SK-N-SH treated with all-trans-retinoic acid at 6 μM for 48 hours (cell line): ENCODE measurements at regions not wholly inside any gene's neighbourhood (a gene's known extent, or its start where the extent isn't known, plus 50 kb on each side); places are given as distances from the start of the nearest gene placed in this dataset.

Experiments used
- ATAC-seq: fragments of 200-7000 bp; cut with Tn5 transposase; 3 replicates; pipeline ENCODE4 v1.9.1; 2020; ENCODE audit warnings: mild to moderate bottlenecking, moderate library complexity
- ARNTL ChIP-seq: fragments of 450-650 bp; formaldehyde crosslinking; IDR thresholded peaks from 2 replicates; pipeline ENCODE4 v1.5.0; 2020; ENCODE audit warnings: low read depth, mild to moderate bottlenecking, moderate library complexity, borderline replicate concordance
- BACH2 ChIP-seq: fragments of 250-450 bp; sonication (Bioruptor Pico); IDR thresholded peaks from 2 replicates; pipeline ENCODE4 v1.9.0; 2021; ENCODE audit warnings: mild to moderate bottlenecking, borderline replicate concordance
- CSDC2 ChIP-seq: fragments of 250-450 bp; sonication (Bioruptor Pico); IDR thresholded peaks from 2 replicates; pipeline ENCODE4 v1.5.0; 2020; ENCODE audit warnings: mild to moderate bottlenecking, moderate library complexity
- GLIS3 ChIP-seq: fragments of 250-450 bp; sonication (Bioruptor Pico); IDR thresholded peaks from 2 replicates; pipeline ENCODE4 v1.5.0; 2020; ENCODE audit warnings: mild to moderate bottlenecking, moderate library complexity
- ISL1 ChIP-seq: fragments of 250-450 bp; sonication (Bioruptor Pico); IDR thresholded peaks from 2 replicates; pipeline ENCODE4 v2.1.2; 2022; ENCODE audit warnings: mild to moderate bottlenecking, moderate library complexity
- OSR1 ChIP-seq: fragments of 250-450 bp; sonication (Bioruptor Pico); IDR thresholded peaks from 2 replicates; pipeline ENCODE4 v1.8.0; 2022; ENCODE audit warnings: moderate library complexity, mild to moderate bottlenecking, inconsistent platforms
- PATZ1 ChIP-seq: fragments of 250-450 bp; sonication (Bioruptor Pico); IDR thresholded peaks from 2 replicates; pipeline ENCODE4 v1.8.0; 2020; ENCODE audit warnings: mild to moderate bottlenecking, moderate library complexity, borderline replicate concordance
- PPARA ChIP-seq: fragments of 250-450 bp; sonication (Bioruptor Pico); IDR thresholded peaks from 2 replicates; pipeline ENCODE4 v1.5.0; 2020; ENCODE audit warnings: mild to moderate bottlenecking, borderline replicate concordance
- RARB ChIP-seq: fragments of 250-450 bp; sonication (Bioruptor Pico); IDR thresholded peaks from 2 replicates; pipeline ENCODE4 v1.8.0; 2021; ENCODE audit warnings: mild to moderate bottlenecking, moderate library complexity
- TCF4 ChIP-seq: fragments of 250-450 bp; sonication (Bioruptor Pico); IDR thresholded peaks from 2 replicates; pipeline ENCODE4 v1.8.0; 2021; ENCODE audit warnings: mild to moderate bottlenecking, moderate library complexity, borderline replicate concordance
- TOX ChIP-seq: fragments of 250-450 bp; sonication (Bioruptor Pico); IDR thresholded peaks from 2 replicates; pipeline ENCODE4 v1.8.0; 2021; ENCODE audit warnings: mild to moderate bottlenecking, moderate library complexity, borderline replicate concordance
- TSHZ2 ChIP-seq: fragments of 250-450 bp; sonication (Bioruptor Pico); IDR thresholded peaks from 2 replicates; pipeline ENCODE4 v1.5.0; 2020; ENCODE audit warnings: mild to moderate bottlenecking, moderate library complexity
- ZC3H10 ChIP-seq: fragments of 250-450 bp; sonication (Bioruptor Pico); IDR thresholded peaks from 2 replicates; pipeline ENCODE4 v1.5.1; 2021; ENCODE audit warnings: mild to moderate bottlenecking, moderate library complexity
- ZFP3 ChIP-seq: fragments of 250-450 bp; sonication (Bioruptor Pico); IDR thresholded peaks from 2 replicates; pipeline ENCODE4 v1.5.0; 2020; ENCODE audit warnings: mild to moderate bottlenecking, moderate library complexity
- ZFP30 ChIP-seq: fragments of 450-650 bp; formaldehyde crosslinking; IDR thresholded peaks from 2 replicates; pipeline ENCODE4 v1.5.0; 2022; ENCODE audit warnings: mild to moderate bottlenecking, moderate library complexity
- ZNF565 ChIP-seq: fragments of 450-650 bp; formaldehyde crosslinking; conservative IDR thresholded peaks from 2 replicates; pipeline ENCODE4 v1.5.0; 2020; ENCODE audit warnings: low read depth, mild to moderate bottlenecking, moderate library complexity
- ZNF70 ChIP-seq: fragments of 450-650 bp; formaldehyde crosslinking; IDR thresholded peaks from 2 replicates; pipeline ENCODE4 v1.5.0; 2020; ENCODE audit warnings: mild to moderate bottlenecking, moderate library complexity
- ZNF8 ChIP-seq: fragments of 450-650 bp; formaldehyde crosslinking; IDR thresholded peaks from 2 replicates; pipeline ENCODE4 v1.5.0; 2020; ENCODE audit warnings: mild to moderate bottlenecking, moderate library complexity
- TF ChIP-seq, protein P1 (sequence below): fragments of 250-450 bp; sonication (Bioruptor Pico); IDR thresholded peaks from 2 replicates; pipeline ENCODE4 v1.5.1; 2021; ENCODE audit warnings: mild to moderate bottlenecking, moderate library complexity
- TF ChIP-seq, protein P2 (sequence below): fragments of 250-450 bp; sonication (Bioruptor Pico); IDR thresholded peaks from 2 replicates; pipeline ENCODE4 v1.8.0; 2021; ENCODE audit warnings: low read depth, mild to moderate bottlenecking, moderate library complexity, borderline replicate concordance

DNA sequence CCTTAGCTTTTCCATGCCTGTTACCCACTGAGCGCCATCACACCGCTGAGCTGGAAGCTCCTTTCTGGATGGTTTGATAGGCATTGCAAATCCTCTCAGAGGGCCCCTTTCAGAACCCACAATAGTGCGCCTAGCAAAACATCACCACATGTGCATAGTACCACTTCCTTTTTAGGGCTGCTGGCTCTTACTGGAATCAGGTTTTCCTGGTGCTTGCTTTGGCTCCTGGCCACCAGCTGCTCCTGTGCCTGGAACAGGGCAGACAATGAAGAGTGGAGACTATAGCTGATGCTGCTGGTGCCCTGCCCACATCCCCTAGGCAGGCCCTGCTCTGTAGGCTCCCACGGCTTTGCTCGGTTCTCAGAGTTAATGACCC, 163.6 kb upstream of the SEMA6A start:
- ATAC-seq, result no peak; the same call in 2 of the 3 replicates
- no peak for TF ChIP-seq TOX (CRISPR knock-in tag)
- TF ChIP-seq TCF4 (CRISPR knock-in tag), result no peak
- TF ChIP-seq RARB (CRISPR knock-in tag), result no peak
- no peak for TF ChIP-seq ZNF565 (CRISPR knock-in tag)
- TF ChIP-seq GLIS3, result no peak
- no peak for TF ChIP-seq ARNTL
- TF ChIP-seq, protein P1, sequence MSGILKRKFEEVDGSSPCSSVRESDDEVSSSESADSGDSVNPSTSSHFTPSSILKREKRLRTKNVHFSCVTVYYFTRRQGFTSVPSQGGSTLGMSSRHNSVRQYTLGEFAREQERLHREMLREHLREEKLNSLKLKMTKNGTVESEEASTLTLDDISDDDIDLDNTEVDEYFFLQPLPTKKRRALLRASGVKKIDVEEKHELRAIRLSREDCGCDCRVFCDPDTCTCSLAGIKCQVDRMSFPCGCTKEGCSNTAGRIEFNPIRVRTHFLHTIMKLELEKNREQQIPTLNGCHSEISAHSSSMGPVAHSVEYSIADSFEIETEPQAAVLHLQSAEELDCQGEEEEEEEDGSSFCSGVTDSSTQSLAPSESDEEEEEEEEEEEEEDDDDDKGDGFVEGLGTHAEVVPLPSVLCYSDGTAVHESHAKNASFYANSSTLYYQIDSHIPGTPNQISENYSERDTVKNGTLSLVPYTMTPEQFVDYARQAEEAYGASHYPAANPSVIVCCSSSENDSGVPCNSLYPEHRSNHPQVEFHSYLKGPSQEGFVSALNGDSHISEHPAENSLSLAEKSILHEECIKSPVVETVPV (CRISPR knock-in tag), result no peak
- TF ChIP-seq ISL1 (CRISPR knock-in tag), result no peak
- TF ChIP-seq ZFP30 (CRISPR knock-in tag), result no peak
- TF ChIP-seq CSDC2 (CRISPR knock-in tag), result no peak
- TF ChIP-seq PPARA (CRISPR knock-in tag), result no peak
- TF ChIP-seq ZFP3, result no peak
- TF ChIP-seq, protein P2, sequence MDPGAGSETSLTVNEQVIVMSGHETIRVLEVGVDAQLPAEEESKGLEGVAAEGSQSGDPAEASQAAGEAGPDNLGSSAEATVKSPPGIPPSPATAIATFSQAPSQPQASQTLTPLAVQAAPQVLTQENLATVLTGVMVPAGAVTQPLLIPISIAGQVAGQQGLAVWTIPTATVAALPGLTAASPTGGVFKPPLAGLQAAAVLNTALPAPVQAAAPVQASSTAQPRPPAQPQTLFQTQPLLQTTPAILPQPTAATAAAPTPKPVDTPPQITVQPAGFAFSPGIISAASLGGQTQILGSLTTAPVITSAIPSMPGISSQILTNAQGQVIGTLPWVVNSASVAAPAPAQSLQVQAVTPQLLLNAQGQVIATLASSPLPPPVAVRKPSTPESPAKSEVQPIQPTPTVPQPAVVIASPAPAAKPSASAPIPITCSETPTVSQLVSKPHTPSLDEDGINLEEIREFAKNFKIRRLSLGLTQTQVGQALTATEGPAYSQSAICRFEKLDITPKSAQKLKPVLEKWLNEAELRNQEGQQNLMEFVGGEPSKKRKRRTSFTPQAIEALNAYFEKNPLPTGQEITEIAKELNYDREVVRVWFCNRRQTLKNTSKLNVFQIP, result no peak

- TF ChIP-seq ARNTL, result no peak
- ATAC-seq, result no peak
Measured at GRCh38 chr5:116736671-116737070, 162.0 kb upstream of the SEMA6A start.

DNA sequence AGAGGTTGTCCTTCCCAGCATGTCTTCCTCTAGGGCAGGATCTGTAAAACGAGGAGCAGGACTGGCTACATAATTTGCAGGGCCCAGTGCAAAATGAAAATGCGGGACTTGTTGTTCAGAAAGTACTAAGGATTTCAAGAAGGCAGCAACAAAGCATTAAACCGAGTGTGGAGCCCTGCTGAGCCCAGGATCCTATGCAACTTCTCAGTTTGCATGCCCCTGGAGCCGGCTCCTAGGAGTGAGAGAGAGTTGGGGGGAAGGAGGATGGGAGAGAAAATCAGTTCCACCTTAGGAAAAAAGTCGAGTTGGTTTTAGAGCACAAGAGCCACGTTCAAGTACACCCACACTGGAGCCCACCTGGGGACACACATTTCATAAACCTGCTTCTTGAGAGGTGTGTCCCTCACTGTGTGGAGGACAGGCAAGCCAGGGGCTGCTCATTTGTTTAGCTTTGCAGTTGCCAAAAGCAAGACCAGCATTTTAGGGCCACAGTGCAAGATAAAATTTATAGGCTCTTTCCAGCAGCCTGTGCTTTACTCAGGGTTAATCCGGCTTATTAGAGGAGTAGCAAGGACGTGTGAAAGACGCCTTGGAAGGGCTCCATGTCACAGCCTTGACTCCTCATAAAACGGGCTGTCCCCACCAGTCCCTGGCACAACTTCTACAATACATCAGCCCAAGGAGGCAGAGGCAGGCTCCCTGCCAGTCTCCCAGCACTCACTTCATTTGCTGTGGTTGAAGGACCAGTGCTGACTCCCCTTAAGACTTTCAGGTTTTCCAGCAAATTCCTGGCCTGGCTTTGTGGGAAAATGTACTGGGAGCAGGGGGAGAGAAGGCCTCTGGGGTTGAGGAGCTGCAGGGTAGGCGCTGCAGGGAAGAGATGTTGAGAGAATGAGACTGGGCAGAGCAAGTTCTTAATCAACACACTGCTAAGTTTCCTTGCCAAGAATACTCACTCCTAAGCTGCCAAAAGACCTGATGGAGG, 159.7 kb upstream of the SEMA6A start:
- ATAC-seq, result no peak
- TF ChIP-seq GLIS3 (no peak), CSDC2 (CRISPR knock-in tag) (no peak), ZNF70 (CRISPR knock-in tag) (no peak), PPARA (CRISPR knock-in tag) (no peak), BACH2 (no peak), ZNF8 (CRISPR knock-in tag) (no peak), ZFP30 (CRISPR knock-in tag) (no peak), ZC3H10 (CRISPR knock-in tag) (no peak), OSR1 (CRISPR knock-in tag) (no peak), ZFP3 (no peak), TSHZ2 (CRISPR knock-in tag) (no peak), PATZ1 (CRISPR knock-in tag) (no peak), ZNF565 (CRISPR knock-in tag) (no peak), ISL1 (CRISPR knock-in tag) (no peak)
- TF ChIP-seq, protein P1 (CRISPR knock-in tag), result no peak
- TF ChIP-seq, all 23 proteins: peak for 0
